MM.1S (cell line): ENCODE measurements at regions not wholly inside any gene's neighbourhood (a gene's known extent, or its start where the extent isn't known, plus 50 kb on each side); places are given as distances from the start of the nearest gene placed in this dataset.

Experiments used
- DNase-seq: peaks from one replicate; pipeline ENCODE4 v3.0.0-alpha.2; 2015
- H2AFZ ChIP-seq: fragments of 300-600 bp; sonication (generic); 2 replicates; pipeline ENCODE4 v1.6.0; 2016; ENCODE audit warnings: antibody characterized with exemption, low read length
- H3F3A ChIP-seq: fragments of 300-600 bp; sonication (generic); 2 replicates; pipeline ENCODE4 v1.6.1; 2016; ENCODE audit warnings: mild to moderate bottlenecking, antibody characterized with exemption, low read length, moderate library complexity, mixed read lengths; ENCODE audit not compliant: insufficient read depth
- H3K27ac ChIP-seq: fragments of 300-600 bp; sonication (generic); 2 replicates; pipeline ENCODE4 v1.5.1; 2016; ENCODE audit warnings: mild to moderate bottlenecking, low read length
- H3K27me3 ChIP-seq: fragments of 300-600 bp; sonication (generic); replicated peaks from 2 replicates; pipeline ENCODE4 v1.6.0; 2016; ENCODE audit warnings: low read length; ENCODE audit not compliant: insufficient read depth
- H3K36me3 ChIP-seq: fragments of 300-600 bp; sonication (generic); replicated peaks from 2 replicates; pipeline ENCODE4 v1.6.1; 2016; ENCODE audit warnings: mild to moderate bottlenecking, low read length, mixed read lengths; ENCODE audit not compliant: insufficient read depth
- H3K4me1 ChIP-seq: fragments of 300-600 bp; sonication (generic); 2 replicates; pipeline ENCODE4 v1.6.1; 2016; ENCODE audit warnings: low read length, mixed read lengths
- H3K4me2 ChIP-seq: fragments of 300-600 bp; sonication (generic); 2 replicates; pipeline ENCODE4 v1.6.0; 2016; ENCODE audit warnings: low read depth, low read length
- H3K4me3 ChIP-seq: fragments of 300-600 bp; sonication (generic); 2 replicates; pipeline ENCODE4 v1.5.1; 2016; ENCODE audit warnings: low read length, mixed read lengths
- H3K79me2 ChIP-seq: fragments of 300-600 bp; sonication (generic); 2 replicates; pipeline ENCODE4 v1.6.1; 2016; ENCODE audit warnings: mixed run types, low read length, mixed read lengths
- H3K9ac ChIP-seq: fragments of 300-600 bp; sonication (generic); 2 replicates; pipeline ENCODE4 v1.6.1; 2016; ENCODE audit warnings: low read length, mixed read lengths
- H3K9me2 ChIP-seq: fragments of 300-600 bp; sonication (generic); replicated peaks from 2 replicates; pipeline ENCODE4 v1.6.1; 2016; ENCODE audit warnings: mild to moderate bottlenecking, low read length, mixed read lengths; ENCODE audit not compliant: insufficient read depth
- H3K9me3 ChIP-seq: fragments of 300-600 bp; sonication (generic); replicated peaks from 2 replicates; pipeline ENCODE4 v1.6.1; 2016; ENCODE audit warnings: mild to moderate bottlenecking, low read length, mixed read lengths; ENCODE audit not compliant: insufficient read depth
- H4K20me1 ChIP-seq: fragments of 300-600 bp; sonication (generic); 2 replicates; pipeline ENCODE4 v1.6.1; 2016; ENCODE audit warnings: mild to moderate bottlenecking, low read length, moderate library complexity, mixed read lengths; ENCODE audit not compliant: insufficient read depth
- CTCF ChIP-seq: fragments of 300-600 bp; sonication (generic); IDR thresholded peaks from 2 replicates; pipeline ENCODE4 v1.5.1; 2016; ENCODE audit warnings: antibody characterized with exemption, low read length, mixed read lengths
- EZH2 ChIP-seq: fragments of 300-600 bp; sonication (generic); optimal IDR thresholded peaks from 2 replicates; pipeline ENCODE3; 2017; ENCODE audit warnings: low read depth, mild to moderate bottlenecking, antibody characterized with exemption, low read length, mixed read lengths
- EZH2phosphoT487 ChIP-seq: fragments of 300-600 bp; sonication (generic); IDR thresholded peaks from 2 replicates; pipeline ENCODE4 v1.6.1; 2018; ENCODE audit warnings: antibody characterized with exemption, low read length

DNA sequence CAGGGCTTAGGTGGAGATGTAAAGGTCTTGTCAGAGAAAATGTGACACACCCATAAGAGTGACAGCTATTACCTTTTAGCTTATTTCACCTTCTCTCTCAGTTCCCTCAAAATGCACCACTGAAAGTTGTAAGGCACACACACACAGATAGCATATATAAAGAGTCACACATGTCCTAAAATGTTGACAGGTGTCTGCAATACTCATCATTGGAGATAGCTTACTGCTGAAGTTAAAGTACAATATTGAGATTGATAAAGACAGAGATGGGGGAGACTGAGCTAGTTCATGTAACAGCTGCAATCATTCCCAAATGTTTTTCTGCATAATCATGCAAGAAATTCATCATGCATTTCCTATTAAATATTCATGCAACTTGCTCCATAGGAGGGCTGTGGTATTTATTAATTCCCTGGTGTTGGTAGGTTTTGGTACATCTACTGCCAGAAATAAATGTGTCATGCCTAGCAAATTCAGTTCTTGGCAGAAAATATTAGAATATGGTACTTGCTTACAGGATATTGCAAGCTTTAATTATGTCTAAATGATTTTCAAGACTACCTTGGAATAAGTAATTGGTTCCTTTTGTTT, 118.8 kb upstream of the RBMS1 start:
- Histone ChIP-seq H3K9ac (no peak overlapping the region), H3K9me3 (no peaks in the 10 kb centered on the region), H3K27ac (no peak overlapping the region), H3K4me1 (no peaks in the 10 kb centered on the region), H3K79me2 (no peaks in the 10 kb centered on the region), H3K9me2 (no peaks in the 10 kb centered on the region), H3K27me3 (no peaks in the 10 kb centered on the region), H2AFZ (no peak overlapping the region), H3K36me3 (no peaks in the 10 kb centered on the region), H3K4me3 (no peak overlapping the region), H3K4me2 (no peak overlapping the region), H3F3A (no peaks in the 10 kb centered on the region), H4K20me1 (no peaks in the 10 kb centered on the region)
- no peak for TF ChIP-seq EZH2
- TF ChIP-seq CTCF = no peak
- no peak for TF ChIP-seq EZH2phosphoT487
- no peak for DNase-seq

DNA sequence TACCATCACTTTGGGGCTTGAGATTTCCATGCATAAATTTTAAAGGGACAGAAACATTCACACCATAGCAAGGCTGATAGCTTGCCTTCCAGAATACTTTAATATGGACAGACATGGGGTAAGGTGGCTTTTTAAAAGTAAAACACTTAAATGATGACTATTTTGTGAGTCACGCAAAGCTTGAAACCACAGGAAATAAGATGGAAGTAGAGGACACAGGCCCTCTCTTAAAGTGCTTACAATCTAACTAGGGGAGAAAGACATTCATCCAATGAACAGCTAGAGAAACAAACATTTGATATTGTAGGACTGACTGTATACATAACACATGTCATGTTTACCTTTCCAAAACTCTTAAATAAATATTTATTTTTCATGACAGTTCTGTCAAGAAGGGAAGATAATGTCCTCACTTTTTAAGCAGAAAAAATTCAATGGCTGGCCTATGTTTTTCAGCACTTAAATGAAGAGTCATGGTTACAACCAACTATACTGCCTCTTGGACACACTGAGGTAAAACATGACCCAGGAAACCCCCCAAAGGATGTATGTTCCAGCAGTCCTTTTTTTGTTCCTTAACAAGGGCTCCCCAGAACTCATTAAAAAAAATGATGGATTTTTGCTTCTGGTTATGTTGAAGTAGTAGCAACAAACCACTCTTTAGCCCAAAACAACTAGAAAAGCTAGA, 120.0 kb upstream of the RBMS1 start:
- H3K79me2 ChIP-seq = no peaks in the 10 kb centered on the region
- DNase-seq = no peak
- no peak overlapping the region for H3K4me3 ChIP-seq
- H3K4me1 ChIP-seq = no peaks in the 10 kb centered on the region
- no peaks in the 10 kb centered on the region for H3K9me2 ChIP-seq
- H3K4me2 ChIP-seq = no peak overlapping the region
- no peak for TF ChIP-seq EZH2
- TF ChIP-seq EZH2phosphoT487 = no peak
- TF ChIP-seq CTCF = no peak
- H2AFZ ChIP-seq = no peak overlapping the region
- no peaks in the 10 kb centered on the region for H3F3A ChIP-seq
- no peak overlapping the region for H3K27ac ChIP-seq
- H3K36me3 ChIP-seq = no peaks in the 10 kb centered on the region
- no peak overlapping the region for H3K9ac ChIP-seq
- H3K27me3 ChIP-seq = no peaks in the 10 kb centered on the region
- H3K9me3 ChIP-seq = no peaks in the 10 kb centered on the region
- H4K20me1 ChIP-seq = no peaks in the 10 kb centered on the region

- H3K36me3 ChIP-seq = no peaks in the 10 kb centered on the region
- no peaks in the 10 kb centered on the region for H3K9me2 ChIP-seq
- no peak overlapping the region for H3K9ac ChIP-seq
- H4K20me1 ChIP-seq = no peaks in the 10 kb centered on the region
- no peaks in the 10 kb centered on the region for H3F3A ChIP-seq
- no peak overlapping the region for H3K4me3 ChIP-seq
- H3K4me1 ChIP-seq = no peaks in the 10 kb centered on the region
- no peak for DNase-seq
- H3K27me3 ChIP-seq = no peaks in the 10 kb centered on the region
- no peaks in the 10 kb centered on the region for H3K79me2 ChIP-seq
- no peak overlapping the region for H2AFZ ChIP-seq
- H3K27ac ChIP-seq = no peak overlapping the region
- H3K4me2 ChIP-seq = no peak overlapping the region
- no peak for TF ChIP-seq EZH2phosphoT487
- TF ChIP-seq CTCF = no peak
- no peak for TF ChIP-seq EZH2
- H3K9me3 ChIP-seq = no peaks in the 10 kb centered on the region
These were observed 120.8 kb upstream of the RBMS1 start for GRCh38 chr2:160614391-160614790.
